Muscle of arm (tissue), 1 donor: ENCODE measurements at regions not wholly inside any gene's neighbourhood (a gene's known extent, or its start where the extent isn't known, plus 50 kb on each side); places are given as distances from the start of the nearest gene placed in this dataset.

ENCODE experiments used
- DNase-seq: peaks from one replicate; pipeline ENCODE4 v3.0.0-alpha.2; 2013

GRCh38 chr2:40803900-40804299 lies 352.0 kb upstream of the SLC8A1 start:
- no peak for DNase-seq

- DNase-seq: no peak
Observed at GRCh38 chr2:40809156-40809555, 357.3 kb upstream of the SLC8A1 start.

DNA sequence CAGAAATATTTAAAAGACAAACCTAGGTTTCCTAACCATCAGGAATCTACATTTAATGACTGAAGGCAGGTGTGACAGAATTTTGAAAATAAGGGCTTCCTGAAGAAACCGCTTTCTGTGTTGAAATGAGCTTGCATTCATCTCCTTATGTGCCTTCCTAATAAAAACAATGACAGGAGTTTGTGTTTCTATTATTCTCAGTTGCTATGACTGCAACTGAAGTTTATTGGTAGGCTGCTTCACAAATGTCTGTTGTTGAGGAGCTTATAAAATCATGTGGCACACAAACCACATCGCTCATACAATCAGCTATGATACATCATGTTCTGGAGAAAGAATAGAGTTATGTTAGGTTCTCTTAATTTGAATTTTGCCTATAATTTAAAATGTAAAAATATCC lies 362.7 kb upstream of the SLC8A1 start:
- no peak for DNase-seq

- DNase-seq: no peak
Observed at GRCh38 chr2:40820319-40820718, 368.4 kb upstream of the SLC8A1 start.

DNA sequence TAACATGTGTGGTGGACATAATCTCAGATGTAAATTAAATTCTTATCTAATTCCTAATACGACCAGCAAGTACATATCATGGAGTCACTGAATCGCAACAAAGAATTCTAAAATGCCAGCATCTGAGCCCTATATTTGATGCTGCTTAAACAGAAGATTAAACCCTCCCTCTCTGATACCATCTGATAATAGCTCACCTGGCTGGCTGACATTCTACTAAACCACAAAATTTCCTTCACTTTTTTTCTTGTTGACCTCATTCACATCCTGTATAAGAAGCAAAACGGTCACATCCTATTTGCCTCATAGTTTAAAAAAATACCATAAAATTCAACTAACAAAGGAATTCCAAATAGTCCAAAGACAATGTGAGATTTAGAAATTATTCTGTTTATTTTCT lies 371.6 kb upstream of the SLC8A1 start:
- DNase-seq: no peak

DNA sequence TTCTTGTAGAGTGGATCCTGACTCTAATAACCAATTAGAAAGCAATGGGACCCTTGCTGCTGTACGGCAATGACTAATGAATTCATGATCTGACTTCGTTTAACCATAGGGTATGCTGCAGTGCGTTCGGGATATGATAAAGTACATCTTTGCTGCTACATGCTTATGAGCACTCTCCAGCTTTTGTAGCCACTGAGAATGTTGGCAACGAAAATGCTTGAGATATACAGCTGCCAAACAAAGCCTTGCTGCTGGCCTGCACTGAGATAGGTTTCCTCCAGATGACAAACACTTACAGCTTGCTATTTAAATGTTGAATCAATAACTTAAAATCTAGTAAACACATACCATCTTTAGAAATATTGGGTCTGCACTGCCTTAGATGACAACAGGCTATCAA lies 372.4 kb upstream of the SLC8A1 start:
- peak; percentile 31 for DNase-seq

GRCh38 chr2:40827392-40827791 lies 375.5 kb upstream of the SLC8A1 start:
- no peak for DNase-seq

DNA sequence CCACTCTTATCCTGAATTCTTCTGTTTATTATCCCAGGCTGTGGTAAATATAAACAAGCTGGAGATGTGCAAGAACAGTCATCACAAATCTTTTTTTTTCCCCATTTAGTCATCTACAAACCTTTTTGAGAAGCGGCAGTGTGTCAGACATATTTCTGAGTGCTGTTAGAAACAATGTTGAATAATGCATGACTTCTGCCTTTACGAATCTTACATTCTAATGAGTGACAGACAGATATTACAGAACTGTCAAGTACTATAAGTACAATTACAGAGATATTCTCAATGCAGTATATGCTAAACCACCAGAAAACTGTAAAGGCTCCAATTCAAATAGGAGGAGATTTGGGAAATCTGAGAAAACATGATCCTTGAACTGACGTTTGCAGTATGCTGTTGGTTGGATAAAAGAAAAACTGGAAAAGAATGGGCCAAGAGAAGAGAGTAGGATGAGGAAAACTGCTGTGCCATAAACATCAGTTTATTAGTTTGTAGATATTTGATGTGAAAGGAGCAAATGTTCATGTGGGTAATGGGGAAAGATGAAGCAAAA lies 379.5 kb upstream of the SLC8A1 start:
- DNase-seq: no peak

GRCh38 chr2:40841856-40842255 lies 390.0 kb upstream of the SLC8A1 start:
- DNase-seq: no peak

DNA sequence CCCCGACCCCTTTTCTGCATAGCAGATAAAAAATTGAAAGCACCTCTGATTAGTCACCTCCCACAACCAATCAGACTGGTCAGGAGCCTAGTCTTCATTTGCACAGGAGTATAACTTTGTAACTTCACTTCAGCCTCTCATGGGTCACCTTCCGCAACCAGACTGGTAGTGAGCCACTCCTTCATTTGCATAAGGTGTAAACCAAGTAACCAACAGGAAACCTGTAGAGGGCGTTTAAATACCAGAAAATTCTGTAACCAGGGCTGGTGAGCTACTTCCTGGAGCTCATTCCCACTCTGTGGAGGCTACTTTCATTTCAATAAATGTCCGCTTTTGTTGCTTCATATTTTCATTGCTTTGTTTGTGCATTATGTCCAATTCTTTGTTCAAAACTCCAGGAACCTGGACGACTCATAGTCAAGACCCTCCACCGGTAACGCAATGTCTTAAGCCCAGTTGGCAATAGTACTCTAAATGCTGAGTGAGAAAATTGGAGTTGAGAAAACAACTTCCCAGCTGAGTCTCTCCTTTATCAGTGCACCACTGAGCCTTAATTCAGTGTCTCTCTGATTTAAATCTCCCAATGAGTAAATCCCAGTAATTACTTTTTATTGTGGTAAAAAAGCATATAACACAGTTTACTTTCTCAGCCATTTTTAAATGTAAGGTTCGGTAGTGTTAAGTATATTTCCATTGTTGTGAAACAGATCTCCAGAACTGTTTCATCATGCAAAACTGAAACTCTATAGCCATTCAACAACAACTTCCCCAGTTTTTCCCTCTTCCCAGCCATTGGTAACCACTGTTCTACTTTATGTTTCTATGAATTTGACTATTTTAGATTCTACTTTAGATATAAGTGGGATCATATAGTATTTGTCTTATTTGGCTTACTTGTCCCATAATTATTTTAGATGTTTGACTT lies 392.7 kb upstream of the SLC8A1 start:
- no peak for DNase-seq

GRCh38 chr2:40851661-40852060 lies 399.8 kb upstream of the SLC8A1 start:
- DNase-seq: no peak

DNA sequence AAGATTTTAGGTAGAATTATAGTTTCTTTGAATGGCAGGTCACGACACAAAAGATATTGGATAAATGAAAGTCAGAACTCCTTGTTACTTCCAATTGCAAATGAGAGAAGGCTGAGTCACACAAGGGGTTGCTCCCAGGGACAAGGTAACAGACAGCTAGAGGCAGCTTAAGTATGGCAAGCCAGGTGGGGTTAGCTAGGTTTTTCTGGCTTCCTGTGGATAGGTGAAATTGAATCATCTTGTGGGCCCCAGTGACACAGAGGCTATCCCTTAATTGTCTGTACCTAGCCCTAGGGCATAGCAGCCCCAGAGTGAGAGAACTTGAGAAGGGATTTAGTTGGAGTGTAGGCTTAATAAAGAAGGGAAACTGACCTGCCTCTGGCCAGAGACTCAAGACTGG lies 407.7 kb upstream of the SLC8A1 start:
- no peak for DNase-seq

- DNase-seq: no peak
Observed at GRCh38 chr2:40867829-40868228, 415.9 kb upstream of the SLC8A1 start.

DNA sequence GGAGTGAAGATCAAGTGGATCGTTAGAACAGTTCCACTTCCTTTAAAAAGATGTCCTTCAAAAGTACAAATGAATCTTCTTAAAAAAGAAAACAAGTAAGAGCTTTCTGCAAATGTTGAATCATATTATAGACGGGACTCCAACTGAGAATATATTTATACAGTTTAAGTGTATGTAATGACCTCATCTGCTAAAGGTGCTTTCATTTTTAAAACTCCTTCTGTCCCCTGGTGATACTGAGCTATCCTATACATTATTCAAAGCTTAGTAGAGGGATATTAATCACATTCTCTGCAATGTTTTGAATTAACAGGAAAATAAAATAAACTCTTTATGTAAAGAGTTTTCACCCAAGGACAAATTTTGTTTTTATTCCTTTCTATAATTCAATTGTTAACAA lies 420.7 kb upstream of the SLC8A1 start:
- DNase-seq: no peak

DNA sequence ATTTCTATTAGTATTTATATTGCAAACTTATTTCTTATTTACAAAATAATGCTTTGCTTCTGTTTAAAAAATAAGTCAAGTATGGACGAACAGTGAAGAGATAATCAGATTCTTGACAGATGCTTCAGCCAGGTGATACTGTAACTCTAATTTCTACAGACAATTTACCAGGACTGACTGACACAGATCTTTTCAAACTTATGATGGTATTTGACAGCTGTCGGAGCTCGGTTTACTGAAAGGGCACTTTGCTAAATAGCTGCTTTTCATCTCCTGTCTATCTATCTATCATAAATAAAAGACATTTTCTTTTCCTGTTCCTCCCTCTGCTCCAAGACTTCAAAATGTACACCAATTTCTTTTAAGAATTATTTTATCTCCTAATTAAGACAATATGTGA lies 422.5 kb upstream of the SLC8A1 start:
- no peak for DNase-seq

- no peak for DNase-seq
Observed at GRCh38 chr2:40877734-40878288, 425.9 kb upstream of the SLC8A1 start.

- no peak for DNase-seq
Observed at GRCh38 chr2:40879305-40879704, 427.4 kb upstream of the SLC8A1 start.

- DNase-seq: no peak
Observed at GRCh38 chr2:40886100-40886499, 434.2 kb upstream of the SLC8A1 start.

DNA sequence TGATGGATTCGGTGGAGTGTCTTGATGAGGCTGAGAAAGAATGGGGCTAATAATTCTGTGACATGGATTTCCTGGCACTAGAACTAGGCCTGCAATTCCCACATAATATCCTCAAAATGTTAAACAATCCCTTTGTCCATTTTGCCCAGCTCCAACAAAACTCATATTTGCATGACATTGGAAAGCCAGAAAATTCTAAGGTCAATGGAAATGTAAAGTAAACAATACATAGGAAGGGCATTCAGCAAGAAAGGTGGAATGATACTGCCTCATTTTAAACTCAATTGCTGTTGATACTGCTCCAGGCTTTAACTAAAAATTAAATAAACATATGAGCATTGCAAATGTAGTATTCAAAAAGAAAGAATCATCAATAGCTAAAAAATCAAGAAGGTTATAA lies 434.8 kb upstream of the SLC8A1 start:
- DNase-seq: no peak

DNA sequence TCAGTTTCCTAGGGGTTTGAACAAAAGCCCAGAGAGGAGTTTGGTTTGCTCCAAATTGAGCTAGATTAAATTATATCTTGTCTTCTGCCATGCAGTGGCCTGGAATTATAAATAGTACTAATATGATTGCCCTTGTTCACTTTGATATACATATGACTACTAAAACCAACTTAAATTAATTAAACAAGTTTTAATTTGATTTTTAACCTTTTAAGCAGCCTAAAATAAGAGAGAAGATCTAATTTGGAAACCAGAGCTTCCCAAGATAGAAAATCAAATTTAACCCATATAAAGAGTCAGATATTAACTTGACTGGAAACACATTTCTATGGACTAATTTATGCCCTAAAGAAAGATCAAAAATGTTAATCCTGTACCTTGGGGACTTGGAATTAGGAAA lies 444.5 kb upstream of the SLC8A1 start:
- no peak for DNase-seq

- no peak for DNase-seq
Observed at GRCh38 chr2:40914666-40915065, 462.8 kb upstream of the SLC8A1 start.

- no peak for DNase-seq
Observed at GRCh38 chr2:40915651-40916050, 463.8 kb upstream of the SLC8A1 start.

DNA sequence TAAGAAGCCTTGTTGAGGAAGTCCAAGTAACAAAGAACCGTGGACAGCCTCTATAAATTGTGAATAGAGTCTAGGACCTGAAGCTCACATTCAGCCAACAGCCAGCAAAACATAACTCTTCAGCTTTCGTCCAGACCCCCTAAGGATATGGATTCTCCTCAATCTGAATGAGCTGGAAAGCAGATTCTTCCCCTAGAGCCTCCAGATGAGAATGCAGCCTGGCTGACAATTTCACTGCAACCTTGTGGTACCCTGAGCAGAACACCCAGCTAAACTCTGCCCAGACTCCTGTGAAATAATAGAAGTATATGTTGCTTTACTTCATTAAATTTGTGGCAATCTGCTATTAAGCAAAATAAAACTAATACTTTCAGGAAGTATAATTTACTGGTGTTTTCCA lies 483.5 kb upstream of the SLC8A1 start:
- no peak for DNase-seq
